CD4-positive, alpha-beta T cell treated with Interleukin-6 for 4 hours (primary cell): ENCODE measurements at regions not wholly inside any gene's neighbourhood (a gene's known extent, or its start where the extent isn't known, plus 50 kb on each side); places are given as distances from the start of the nearest gene placed in this dataset.

Source experiments
- DNase-seq: peaks from one replicate; pipeline ENCODE4 v3.0.0-alpha.2; 2020; ENCODE audit warnings: mixed read lengths

DNA sequence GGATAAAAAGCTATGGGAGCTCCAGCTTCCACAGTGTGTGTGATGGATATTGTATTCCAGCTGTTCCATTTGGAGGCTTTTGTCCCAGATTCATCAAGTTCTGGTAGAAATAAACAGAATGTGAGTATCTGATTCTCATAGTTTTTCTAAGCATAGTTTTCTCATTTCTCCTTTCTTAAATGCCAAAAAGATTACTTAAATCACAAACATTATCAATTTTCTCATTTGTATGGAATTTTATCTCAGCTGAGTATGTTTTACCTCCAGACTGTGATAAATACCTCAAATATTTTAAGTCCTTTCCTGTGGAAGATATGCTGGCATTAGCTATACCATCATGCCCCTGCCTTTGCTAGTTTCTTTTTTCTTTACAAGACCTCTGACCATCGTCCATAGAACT is 767.3 kb downstream of the TFAP2A start:
- no peak for DNase-seq

DNA sequence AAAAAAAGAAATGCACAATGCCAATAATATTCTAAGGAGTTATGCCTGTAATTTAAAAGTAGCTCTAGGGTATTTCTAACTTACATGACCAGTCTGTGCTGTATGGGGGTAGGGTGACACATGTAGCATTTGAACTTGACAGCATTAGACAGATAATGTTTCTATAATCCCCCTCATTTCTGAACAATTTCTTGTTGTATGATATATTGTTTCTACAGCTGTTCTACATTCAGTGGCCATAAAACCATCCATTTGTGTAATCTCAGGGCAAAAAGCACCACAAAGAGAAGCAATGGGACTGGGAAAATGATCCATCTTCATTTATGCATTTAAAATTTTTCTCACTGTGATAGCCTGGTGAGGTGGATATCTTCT is 767.8 kb downstream of the TFAP2A start:
- no peak for DNase-seq

DNA sequence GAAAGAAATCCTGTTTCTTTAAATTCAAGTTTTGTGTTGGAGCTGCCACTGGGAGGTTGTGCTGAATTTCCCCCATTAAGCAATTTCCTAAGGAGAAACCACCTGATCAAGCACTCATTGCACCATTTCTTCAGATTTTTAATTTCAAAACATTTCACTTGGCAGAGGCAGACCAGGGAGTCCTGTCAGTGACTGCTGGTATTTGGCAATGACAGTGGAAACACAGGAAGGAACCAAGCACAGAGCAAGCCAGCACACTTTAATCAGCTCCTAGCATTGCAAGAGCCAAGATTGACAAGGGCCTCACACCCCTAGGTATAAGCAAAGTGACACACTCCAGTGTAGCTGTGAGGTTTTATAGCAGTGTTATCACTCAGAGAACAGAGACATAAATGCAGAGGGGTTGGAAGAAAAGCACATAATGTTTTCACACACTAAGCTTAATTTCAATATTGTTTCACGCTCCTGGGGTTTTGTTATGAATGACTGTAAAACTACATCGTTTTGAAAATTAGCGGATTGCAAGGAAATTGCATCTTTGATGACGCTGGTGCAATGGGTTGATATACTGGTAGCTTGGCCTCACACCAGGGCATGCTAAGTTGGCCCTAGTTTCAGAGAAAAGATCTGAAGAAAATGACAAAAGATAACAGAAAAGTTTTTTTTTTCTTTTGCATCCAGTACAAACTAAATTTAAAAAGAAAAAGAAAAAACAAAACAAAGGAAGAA is 768.4 kb downstream of the TFAP2A start:
- no peak for DNase-seq

DNA sequence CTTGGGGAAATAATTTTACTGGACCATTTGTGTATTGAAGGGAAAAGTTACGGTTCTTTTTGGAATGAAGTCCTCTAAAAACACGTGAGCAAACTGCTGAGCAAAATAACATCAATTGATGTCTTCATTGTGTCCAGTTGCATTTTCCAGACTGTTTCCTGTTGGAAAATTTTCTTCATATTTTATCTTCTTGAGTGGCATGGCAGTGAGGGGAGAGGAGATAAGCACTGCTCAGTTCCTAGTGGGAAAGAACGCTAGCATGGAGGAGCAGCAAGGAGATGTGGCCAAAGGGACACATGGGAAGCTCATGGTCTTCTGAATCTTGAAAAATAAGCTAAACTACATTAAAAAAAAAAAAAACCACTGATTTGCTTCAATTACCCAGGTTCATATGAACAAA is 776.0 kb downstream of the TFAP2A start:
- no peak for DNase-seq

DNA sequence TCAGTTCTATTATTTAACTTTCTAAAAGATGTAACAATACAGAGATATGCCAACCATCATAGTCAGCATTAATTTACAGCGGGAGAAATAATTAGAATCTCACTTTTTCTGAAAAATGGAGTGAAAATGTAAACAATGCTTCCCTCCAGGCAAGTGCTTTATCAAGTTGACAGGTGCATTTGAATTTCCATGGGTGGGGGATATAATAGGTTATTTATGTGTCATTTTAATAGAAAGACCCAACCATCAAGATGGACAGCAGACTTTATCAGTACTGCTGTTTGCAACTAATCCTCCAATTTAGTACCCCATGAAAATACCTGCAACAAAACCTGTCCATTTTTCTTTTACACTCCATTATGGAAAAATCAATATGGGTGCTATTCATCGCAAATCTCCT is 780.1 kb downstream of the TFAP2A start:
- no peak for DNase-seq

DNA sequence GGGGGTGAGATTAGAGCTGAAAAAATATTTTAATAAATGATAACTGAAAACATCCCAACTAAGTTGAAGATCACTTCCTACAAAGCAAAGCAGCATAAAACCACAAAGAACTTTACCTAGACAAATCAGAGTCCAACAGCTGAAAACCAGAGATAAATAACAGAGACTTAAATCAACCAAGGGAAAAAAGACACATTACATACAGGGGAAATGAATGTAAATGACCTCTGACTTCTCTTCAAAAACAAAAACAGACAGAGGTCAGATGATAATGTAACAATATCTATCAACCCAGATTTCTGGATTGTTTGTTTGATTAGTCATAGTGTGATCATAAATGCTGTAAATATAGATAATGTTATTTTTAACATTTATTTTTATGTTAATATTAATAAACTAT is 782.8 kb downstream of the TFAP2A start:
- no peak for DNase-seq

DNA sequence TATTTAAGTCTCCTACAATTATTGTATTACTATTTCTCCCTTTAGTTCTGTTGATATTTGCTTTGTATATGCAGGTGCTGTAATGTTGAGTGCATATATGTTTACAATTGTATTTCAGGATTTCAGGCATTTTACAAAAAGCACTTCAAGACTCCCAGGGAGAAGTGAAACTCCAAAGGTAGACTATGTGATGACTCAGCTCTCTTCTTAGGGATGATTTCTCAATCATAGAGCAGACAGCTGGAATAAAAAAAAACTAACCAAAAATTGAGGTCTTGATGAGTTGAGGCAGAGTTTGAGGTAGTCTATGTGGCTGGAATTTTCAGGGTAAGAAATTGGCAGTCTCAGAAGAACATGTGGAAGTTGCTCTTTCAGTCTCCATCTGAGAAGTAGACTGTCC is 786.1 kb downstream of the TFAP2A start:
- DNase-seq, result no peak

DNA sequence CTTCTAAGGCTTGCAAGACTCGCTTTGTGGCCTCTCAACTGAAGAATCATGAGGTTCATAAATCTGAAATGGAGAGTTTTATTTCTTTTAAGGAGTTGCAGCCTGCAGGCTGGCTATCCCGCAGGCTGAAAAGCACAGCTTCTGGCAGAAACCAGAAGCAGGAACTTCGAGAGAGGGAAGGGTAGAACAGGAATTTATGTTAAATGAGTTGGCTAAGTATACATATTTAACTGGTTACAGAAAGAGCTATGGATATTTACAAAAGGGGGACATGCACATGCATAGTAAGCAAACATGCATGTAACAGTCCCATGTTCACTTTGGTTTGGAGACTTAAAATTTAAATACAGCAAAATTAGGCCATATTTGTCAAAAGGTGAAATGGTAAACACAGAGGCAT is 787.0 kb downstream of the TFAP2A start:
- DNase-seq, result no peak

DNA sequence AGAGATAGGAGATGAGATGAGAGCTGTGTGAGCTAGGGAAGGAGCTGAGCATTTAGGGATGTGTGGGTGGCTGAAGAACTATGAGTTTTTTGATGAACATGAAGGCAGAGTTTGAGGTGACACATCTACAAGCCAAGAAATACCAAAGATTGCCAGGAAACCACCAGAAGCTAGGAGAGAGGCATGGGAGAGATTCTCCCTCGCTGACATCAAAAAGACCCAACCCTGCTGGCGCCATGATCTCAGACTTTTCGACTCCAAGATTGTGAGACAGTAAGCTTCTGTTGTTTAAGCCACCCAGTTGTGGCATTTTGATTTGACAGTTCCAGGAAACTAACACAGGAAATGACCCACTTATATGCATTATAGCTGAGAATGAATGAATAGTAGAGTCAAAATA is 790.9 kb downstream of the TFAP2A start:
- DNase-seq, result no peak

DNA sequence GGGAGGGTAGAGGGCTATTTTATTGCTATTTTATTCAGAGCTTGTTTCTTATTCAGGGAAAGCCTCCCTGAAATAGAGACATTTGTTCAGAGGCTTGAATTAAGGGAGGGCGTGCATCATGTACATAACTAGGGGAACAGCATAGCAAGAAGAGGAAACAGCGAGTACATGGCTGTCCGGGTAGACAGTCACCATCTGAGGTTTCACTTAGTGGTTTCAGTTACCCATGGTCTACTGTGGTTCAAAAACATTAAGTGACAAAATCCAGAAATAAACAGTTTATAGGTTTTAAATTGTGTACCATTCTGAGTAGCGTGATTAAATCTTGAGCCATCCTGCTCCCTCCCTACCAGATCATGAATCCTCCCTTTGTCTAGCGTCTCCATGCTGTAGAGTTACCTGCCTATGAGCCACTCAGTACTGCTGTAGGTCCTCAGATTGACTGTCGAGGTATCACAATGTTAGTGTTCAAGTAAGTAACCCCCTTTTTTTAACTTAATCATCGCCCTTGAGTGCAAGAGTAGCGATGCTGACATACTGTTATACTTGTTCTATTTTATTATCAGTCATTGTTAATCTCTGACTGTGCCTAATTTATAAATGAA is 791.5 kb downstream of the TFAP2A start:
- no peak for DNase-seq

DNA sequence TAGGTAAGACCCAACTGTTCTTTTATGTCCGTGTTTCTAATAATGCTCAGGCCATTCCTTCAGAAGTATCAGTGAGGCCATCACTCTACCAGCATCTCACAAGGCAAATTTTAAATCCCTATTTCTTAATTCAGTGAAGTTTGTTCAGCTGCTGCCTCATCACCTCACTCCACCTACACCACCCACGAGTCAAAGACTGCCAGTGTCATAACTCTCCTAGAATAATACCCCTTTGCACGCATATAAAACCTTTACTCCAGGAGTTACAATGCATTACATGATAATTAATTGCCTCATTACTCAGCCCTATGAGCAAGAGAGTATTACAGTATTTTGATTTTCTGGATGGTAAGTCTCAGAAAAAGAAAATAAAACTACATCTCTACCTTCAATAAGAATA is 793.6 kb downstream of the TFAP2A start:
- no peak for DNase-seq

DNA sequence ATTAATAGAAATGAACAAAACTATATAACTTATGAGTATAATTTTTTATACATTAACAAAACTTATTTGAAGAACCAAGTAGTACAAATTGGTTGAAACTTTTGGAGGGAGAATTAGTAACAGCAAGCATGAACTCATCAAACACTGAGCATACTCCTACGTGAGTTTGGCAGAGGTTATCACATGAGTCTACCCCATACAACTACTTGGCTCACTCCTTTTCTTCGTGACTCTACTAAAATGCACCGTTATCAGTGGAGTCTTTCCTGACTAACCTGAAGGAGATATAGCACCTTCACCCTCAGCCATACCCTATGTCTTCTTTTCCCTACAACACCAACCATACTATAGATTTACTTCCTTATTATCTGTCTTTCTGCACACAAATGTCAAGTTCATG is 794.2 kb downstream of the TFAP2A start:
- no peak for DNase-seq

DNA sequence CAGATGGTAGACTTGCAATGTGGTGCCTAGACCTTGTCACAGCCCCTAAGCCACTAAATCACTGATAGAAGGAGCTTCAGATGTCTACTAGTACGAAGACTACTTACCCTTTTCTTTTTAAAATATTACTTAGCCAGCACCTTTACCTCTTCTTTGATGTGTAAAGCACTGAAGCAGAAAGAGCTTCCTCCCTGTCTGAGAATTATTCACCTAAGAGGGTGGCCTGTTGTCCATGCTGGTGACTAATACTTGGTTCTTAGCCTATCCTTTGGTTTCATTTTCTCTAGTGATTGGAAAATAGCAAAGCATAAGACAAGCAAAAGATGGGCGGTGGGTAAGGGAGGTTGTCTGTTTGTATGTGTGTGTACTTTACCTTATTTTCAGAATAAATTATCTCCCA is 794.6 kb downstream of the TFAP2A start:
- DNase-seq, result no peak

DNA sequence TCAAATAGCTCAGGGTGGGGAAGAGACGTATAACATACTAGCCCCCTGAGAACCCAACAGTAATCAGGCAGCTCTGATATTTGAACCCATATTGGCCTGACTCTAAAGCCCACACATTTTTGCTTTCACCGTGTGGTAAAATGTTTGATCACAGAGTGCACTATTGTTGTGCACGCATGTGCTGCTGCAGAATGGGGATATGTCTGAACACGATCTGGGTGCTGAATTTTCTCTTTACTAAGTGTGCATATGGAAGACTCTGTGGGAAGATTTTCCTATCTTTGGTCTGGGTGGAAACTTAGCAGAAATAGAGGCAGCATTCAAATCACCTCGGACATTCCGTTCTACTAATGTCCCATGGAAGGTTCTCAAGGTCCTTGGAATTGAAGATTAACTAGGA is 800.1 kb downstream of the TFAP2A start:
- no peak for DNase-seq

DNA sequence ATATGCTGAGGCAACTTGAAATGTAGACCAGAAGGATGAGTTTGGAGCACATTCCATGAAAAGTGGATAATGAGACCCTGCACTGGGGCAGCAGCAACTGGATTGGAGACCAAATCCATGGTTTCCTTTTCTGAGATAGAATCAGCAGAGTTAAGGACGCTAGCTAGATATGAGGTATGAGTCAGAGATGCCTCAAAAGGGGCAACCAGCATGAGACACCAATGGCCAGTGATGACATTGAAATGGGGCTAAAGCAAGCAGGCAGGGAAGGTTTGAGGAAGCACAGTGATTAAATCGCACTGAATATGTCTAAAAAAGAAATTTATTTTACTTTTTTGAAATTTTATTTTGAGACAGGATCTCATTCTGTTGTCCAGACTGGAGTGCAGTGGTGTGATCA is 802.4 kb downstream of the TFAP2A start:
- no peak for DNase-seq

DNA sequence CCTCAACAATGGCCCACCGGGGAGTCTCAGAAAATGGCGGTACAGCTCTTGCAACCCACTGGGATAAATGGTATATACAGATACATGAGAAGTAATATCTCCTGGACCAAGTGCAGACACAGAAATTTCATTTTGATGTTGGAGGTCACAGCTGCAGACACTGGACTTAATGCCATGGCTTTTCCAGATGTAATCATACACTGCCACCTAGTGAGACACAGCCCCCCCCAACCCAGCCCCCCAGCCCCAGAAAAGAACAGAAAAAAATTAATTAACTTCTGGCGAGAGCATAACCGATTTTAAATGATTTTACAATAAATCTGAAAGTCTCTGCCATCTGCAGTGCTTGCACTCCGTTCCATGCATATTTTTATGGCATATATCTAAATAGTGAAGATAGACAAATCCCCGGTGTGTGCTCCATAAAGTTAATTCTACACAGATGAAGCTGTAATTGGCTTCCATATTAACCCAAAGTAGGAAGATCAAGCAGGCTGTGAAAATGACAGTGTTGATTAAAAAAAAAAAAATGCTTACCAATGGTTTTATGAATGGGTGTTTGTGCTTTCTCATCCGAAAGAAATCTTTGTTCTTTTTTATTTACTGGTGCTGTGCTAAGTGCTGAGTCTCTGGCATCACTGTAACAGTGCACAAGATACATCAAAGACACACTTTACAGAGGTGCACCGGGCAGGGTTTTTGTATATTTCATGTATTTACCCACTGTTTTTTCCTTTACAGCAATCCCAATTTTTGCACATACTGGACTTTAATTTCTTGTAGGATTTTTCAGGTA is 804.1 kb downstream of the TFAP2A start:
- DNase-seq, result no peak

DNA sequence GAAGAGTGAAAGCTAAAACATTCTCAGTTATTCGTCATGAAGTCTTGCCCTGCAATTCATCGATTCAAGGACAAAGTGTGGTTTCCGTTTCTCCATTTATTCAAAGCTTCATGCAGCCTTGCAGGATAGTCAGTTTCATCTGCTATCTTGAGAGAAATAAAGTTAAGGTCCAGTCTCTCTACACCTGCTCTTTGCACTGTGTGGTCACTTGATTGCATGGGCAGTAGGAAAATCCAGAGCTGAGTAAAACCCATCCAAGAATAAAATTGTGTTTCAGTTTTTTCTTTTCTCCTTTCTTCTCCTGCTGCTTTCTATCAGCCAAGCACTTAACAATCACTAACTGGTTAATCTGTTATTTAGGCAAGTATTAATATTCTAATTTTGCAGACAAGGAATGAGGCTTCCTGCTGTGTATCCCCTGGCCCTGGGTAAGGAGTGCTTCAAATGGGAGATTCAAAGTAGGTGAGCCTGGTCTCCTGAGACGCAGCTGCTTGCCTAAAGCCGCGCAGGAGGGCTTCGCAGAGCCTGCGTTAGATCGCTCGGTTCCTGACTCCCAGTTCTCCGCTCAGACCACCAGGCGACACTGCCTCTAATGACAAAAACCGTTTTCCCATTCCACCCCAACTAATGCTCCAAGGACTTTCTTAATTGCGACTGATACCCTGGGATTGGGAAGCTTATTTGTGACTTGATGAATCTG is 808.3 kb downstream of the TFAP2A start:
- no peak for DNase-seq

DNA sequence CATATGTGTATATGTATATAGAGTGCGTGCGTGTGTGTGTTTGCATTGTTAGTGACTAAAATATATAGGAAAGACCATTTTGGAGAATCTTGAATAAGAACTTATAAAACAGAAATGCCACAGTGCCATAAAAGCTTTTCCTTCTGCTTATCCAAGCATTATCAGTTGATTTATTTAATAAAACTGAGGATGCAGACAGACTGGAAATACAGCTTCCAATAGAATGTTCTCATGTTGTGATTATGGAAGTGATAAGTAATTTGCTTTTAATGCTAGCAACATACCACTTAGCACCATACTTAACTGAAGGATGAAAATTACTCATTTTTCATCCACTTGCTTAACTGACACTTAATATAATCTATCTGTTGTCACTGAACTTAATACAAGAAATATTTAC is 820.1 kb downstream of the TFAP2A start:
- DNase-seq, result no peak

DNA sequence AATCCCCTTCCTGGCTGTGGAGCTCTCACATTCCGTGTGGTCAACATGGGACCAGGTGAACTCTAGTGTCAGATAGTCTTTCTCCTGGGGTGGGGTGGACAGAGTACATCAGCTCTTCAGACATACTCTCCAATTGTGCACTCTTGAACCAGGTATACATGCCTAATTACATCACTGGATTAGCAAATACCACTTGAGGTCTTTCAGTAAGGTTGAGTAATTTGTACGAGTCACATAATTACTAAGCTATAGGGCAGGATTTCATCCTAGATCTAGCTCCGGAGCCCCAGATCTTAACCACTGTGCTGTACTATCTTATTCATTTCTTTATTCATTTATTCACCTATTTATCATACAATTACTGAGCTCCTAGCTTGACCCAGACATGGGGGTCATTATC is 821.3 kb downstream of the TFAP2A start:
- DNase-seq, result no peak

DNA sequence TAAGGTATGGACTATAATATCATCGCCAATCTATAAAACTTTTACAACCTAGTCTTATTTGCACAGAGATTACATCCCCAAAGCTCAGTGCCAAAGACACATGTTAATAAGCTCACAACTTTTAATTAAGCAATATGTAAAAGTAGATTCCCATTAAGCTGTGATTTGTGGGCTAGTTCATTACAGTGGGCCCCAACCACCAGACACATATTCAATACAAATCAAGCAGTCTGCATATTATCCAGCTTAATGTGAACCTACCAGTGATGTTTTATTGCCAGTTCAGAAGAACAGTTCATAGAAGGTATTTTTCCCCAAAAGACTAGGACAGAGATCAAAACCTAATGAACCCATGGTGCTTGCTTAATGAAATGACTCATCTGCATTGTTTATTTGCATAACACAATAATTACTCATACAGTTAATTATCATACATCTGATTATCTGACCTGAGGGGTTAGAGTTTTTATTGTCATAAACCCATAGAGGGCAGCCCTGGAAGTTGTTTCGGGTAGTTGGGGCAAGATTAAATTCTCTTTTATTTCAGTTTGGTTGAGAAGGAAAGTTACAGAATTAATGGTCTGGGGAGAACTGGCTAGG is 831.0 kb downstream of the TFAP2A start:
- DNase-seq, result no peak

DNA sequence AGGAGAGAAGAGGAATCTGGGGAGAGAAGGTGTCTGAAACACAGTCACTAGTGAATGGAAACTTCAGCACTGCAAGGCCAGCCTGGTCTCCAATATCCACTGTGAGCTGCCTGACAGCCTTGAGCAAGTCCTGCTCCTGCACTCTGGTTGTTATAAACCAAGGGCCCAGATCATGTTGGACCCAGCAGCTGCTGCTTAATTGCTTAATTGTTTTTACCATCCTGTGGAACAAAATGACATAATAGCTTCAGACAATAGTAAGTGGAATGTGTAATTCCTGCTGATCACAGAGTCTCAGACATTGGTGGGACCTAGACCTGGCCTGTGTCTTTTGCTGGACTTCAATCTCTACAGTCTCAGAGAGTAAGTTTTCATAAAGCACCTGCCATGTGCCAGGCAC is 833.7 kb downstream of the TFAP2A start:
- no peak for DNase-seq

DNA sequence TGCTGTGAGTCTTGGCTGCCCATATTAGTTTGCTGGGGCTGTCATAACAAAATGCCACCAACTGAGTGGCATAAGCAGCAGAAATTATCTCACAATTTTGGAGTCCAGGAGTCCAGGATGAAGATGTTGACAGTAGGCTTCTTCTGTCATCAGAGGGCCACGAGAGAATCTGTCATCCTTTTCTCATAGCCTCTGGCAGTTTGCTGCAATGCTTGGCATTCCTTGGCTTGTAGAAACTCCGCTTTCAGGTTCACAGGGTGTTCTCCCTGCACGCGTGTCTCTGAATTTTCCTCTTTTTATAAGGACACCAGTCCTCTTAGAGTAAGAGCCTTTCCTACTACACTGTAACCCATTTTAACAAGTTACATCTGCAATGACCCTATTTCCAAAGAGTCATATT is 838.4 kb downstream of the TFAP2A start:
- DNase-seq, result no peak

DNA sequence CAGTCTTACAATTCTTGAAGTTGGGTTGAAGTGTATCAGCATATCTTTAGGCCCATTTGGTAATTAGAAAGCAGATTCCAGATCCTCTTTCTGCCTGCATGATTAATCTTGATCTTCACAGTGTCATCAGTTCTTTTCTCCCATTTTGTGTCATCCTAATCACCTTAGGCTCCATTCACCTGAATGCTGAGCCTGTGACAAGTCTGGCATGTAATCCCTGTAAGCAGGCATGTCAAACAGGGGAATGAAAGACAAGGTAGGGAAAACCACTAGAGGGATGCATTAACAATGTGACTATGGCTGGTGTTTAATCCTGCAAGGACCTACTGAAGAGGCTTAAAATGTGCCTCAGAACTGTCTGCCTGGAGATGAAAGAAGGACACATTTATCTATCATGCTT is 848.8 kb downstream of the TFAP2A start:
- no peak for DNase-seq
